ENCODE measurements at regions not wholly inside any gene's neighbourhood (a gene's known extent, or its start where the extent isn't known, plus 50 kb on each side); places are given as distances from the start of the nearest gene placed in this dataset.
A peak's percentile ranks its signal among the peaks of the same experiment; 100 is the strongest.

- Histone ChIP-seq H3K27ac (no peak overlapping the region), H3K36me3 (no peaks in the 10 kb centered on the region), H3K4me3 (no peak overlapping the region), H3K9me3 (no peaks in the 10 kb centered on the region), H3K4me1 (peaks cover 0 to 35% (median 13%) of the 10 kb centered on the region in 6 donors), H3K27me3 (replicated peaks in 1 of 7) (no peaks in the 10 kb centered on the region)
- DNase-seq = no peak
- intact Hi-C loops (cut with DNase I; ENCODE audit: low total_unique reads) = no loop called here
- TF ChIP-seq CTCF (IDR thresholded peaks at IDR 0.05 in 8 of 11, conservative IDR thresholded peaks at IDR 0.05 in 3 of 11) (no peak), POLR2AphosphoS5 (IDR thresholded peaks at IDR 0.05) (no peak), POLR2A (IDR thresholded peaks at IDR 0.05) (no peak)
These were observed 152.0 kb upstream of the ADO start for GRCh38 chr10:62652564-62652963.

DNA sequence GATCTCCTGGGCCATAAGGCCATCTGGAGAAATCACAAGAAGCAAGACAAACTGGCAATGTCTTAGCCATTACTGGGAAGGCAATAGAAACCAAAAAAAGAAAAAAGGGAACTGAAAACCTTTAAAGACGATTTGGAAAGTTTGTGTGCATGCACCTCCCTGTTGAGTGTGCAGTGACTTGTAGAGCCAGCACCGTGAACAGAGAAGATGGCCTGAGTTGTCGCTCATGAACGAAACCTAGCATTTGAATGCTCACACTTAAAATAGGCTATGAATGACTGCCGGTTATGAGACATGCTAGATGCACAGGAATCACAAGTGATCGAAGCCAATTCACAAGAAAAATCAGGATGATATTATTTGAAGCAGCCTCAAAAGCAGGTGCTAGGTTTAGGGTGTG lies 151.3 kb upstream of the ADO start:
- DNase-seq = no peak
- intact Hi-C loops (cut with DNase I; ENCODE audit: low total_unique reads) = no loop called here
- Histone ChIP-seq H3K36me3 (no peaks in the 10 kb centered on the region), H3K27ac (no peak overlapping the region), H3K9me3 (no peaks in the 10 kb centered on the region), H3K4me1 (peaks cover 0 to 31% (median 13%) of the 10 kb centered on the region in 6 donors), H3K27me3 (replicated peaks in 1 of 7) (no peaks in the 10 kb centered on the region), H3K4me3 (no peak overlapping the region)
- WGBS, 5 donors = 57 to 70% (median 69%) methylated on average over 6 of the region's 6 CpGs
- no peak for TF ChIP-seq POLR2A (IDR thresholded peaks at IDR 0.05)
- peak in 1 of 3 donors; percentile 11 for TF ChIP-seq POLR2AphosphoS5 (IDR thresholded peaks at IDR 0.05)

- Histone ChIP-seq H3K36me3 (no peaks in the 10 kb centered on the region), H3K27me3 (replicated peaks in 1 of 7) (no peaks in the 10 kb centered on the region), H3K27ac (no peak overlapping the region), H3K4me3 (no peak overlapping the region), H3K9me3 (no peaks in the 10 kb centered on the region), H3K4me1 (peaks cover 0 to 31% (median 11%) of the 10 kb centered on the region in 6 donors)
- 90 to 100% (median 97%) methylated on average over 1 of the region's 1 CpG for WGBS, 5 donors
- DNase-seq = no peak
- TF ChIP-seq POLR2AphosphoS5 (IDR thresholded peaks at IDR 0.05) (no peak), POLR2A (IDR thresholded peaks at IDR 0.05) (no peak), CTCF (IDR thresholded peaks at IDR 0.05 in 8 of 11, conservative IDR thresholded peaks at IDR 0.05 in 3 of 11) (no peak)
- intact Hi-C loops (cut with DNase I; ENCODE audit: low total_unique reads) = no loop called here
These were observed 149.6 kb upstream of the ADO start for GRCh38 chr10:62654966-62655336.

DNA sequence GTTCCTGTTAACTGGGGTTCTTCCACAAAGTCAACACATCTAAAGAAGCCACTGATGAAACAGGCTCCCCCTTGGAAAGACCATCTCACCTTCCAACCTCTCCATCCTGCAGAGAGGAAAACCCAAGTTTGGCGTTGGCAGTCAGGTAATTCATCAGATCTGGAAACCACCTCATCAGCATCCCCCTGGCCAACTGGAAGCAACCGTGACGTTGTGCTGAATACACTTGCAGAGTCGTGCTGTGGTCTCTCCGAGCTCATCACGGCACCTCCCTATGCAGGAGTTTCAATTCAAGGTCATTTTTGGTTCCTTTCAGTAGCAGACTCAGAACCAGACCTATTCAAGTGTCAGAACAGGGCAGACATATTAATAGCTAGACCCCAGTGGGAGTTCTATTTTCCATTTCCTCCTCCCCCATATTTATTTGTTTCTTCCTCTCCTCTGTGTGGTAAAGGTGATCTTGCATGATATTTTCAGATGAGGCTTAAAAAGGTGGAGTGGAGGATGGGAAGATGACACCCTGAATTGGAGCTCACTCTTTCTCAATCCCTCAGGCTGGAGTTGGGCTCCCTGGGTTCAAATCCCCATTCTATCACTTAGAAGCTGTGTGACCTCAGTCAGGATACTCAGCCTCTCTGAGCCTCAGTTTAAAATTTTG lies 149.1 kb upstream of the ADO start:
- no peaks in the 10 kb centered on the region for H3K27me3 ChIP-seq (replicated peaks in 1 of 7)
- TF ChIP-seq CTCF (IDR thresholded peaks at IDR 0.05 in 8 of 11, conservative IDR thresholded peaks at IDR 0.05 in 3 of 11) = no peak
- no peak for TF ChIP-seq POLR2AphosphoS5 (IDR thresholded peaks at IDR 0.05)
- no peak for TF ChIP-seq POLR2A (IDR thresholded peaks at IDR 0.05)
- intact Hi-C loops (cut with DNase I; ENCODE audit: low total_unique reads) = no loop called here
- peaks cover 0 to 31% (median 11%) of the 10 kb centered on the region in 6 donors for H3K4me1 ChIP-seq
- no peak overlapping the region for H3K4me3 ChIP-seq
- H3K27ac ChIP-seq = no peak overlapping the region
- H3K9me3 ChIP-seq = no peaks in the 10 kb centered on the region
- H3K36me3 ChIP-seq = no peaks in the 10 kb centered on the region
- DNase-seq = no peak
- 54 to 72% (median 57%) methylated on average over 6 of the region's 6 CpGs for WGBS, 5 donors

Measured in spleen (tissue), 11 donors.